Keratinocyte (primary cell): ENCODE measurements at regions not wholly inside any gene's neighbourhood (a gene's known extent, or its start where the extent isn't known, plus 50 kb on each side); places are given as distances from the start of the nearest gene placed in this dataset.

Experiments
- DNase-seq: peaks from one replicate; pipeline ENCODE4 v3.0.0-alpha.2; 2011; ENCODE audit warnings: low read depth, missing footprints, low spot score
- FAIRE-seq: peaks from 2 replicates; lab custom pipeline; 2011; peaks lifted over from hg19 to GRCh38; lab: Jason Lieb, UNC
- H2AFZ ChIP-seq: 2 replicates; pipeline ENCODE4 v1.6.0; 2012; ENCODE audit warnings: low read length, control low read depth, inconsistent platforms; ENCODE audit not compliant: control insufficient read depth
- H3K27ac ChIP-seq: 2 replicates; pipeline ENCODE4 v1.5.1; 2011; ENCODE audit warnings: low read length; ENCODE audit not compliant: control insufficient read depth, insufficient read depth
- H3K27me3 ChIP-seq: 3 replicates; pipeline ENCODE4 v1.6.0; 2011; ENCODE audit warnings: low read length; ENCODE audit not compliant: control insufficient read depth, insufficient read depth; ENCODE audit errors: extremely low read depth
- H3K36me3 ChIP-seq, 2 experiments: 2 replicates in 1 of 2; 3 replicates in 1 of 2; pipeline ENCODE4 v1.5.1; 2011; ENCODE audit warnings: low read length in 2 of 2, mild to moderate bottlenecking in 1 of 2; ENCODE audit not compliant: control insufficient read depth in 2 of 2, insufficient read depth in 2 of 2; ENCODE audit errors: extremely low read depth in 1 of 2
- H3K4me1 ChIP-seq: 3 replicates; pipeline ENCODE4 v1.5.1; 2011; ENCODE audit warnings: low read length; ENCODE audit not compliant: control insufficient read depth, insufficient read depth; ENCODE audit errors: extremely low read depth
- H3K4me2 ChIP-seq: 3 replicates; pipeline ENCODE4 v1.6.0; 2011; ENCODE audit warnings: low read depth, low read length; ENCODE audit not compliant: control insufficient read depth, insufficient read depth; ENCODE audit errors: extremely low read depth
- H3K4me3 ChIP-seq, 3 experiments: fragments of 200-600 bp in 1 of 3; sonication (generic) in 1 of 3; 2 replicates in 2 of 3; 3 replicates in 1 of 3; pipeline ENCODE4 v1.5.1; 2011 to 2016; ENCODE audit warnings: low read length in 3 of 3, mild to moderate bottlenecking in 3 of 3, control low read depth in 2 of 3, inconsistent platforms in 1 of 3, low read depth in 1 of 3, mixed read lengths in 1 of 3, mixed run types in 1 of 3, moderate library complexity in 1 of 3; ENCODE audit not compliant: control insufficient read depth in 2 of 3, insufficient read depth in 2 of 3; ENCODE audit errors: extremely low read depth in 1 of 3
- H3K79me2 ChIP-seq: 2 replicates; pipeline ENCODE4 v1.6.0; 2012; ENCODE audit warnings: low read length; ENCODE audit not compliant: control insufficient read depth, insufficient read depth
- H3K9ac ChIP-seq: 3 replicates; pipeline ENCODE4 v1.6.0; 2011; ENCODE audit warnings: low read length; ENCODE audit not compliant: control insufficient read depth, insufficient read depth; ENCODE audit errors: extremely low read depth
- H3K9me1 ChIP-seq: 3 replicates; pipeline ENCODE4 v1.6.0; 2011; ENCODE audit warnings: low read length; ENCODE audit not compliant: control insufficient read depth, insufficient read depth; ENCODE audit errors: extremely low read depth
- H3K9me3 ChIP-seq: 2 replicates; pipeline ENCODE4 v1.5.1; 2012; ENCODE audit warnings: low read depth, low read length; ENCODE audit not compliant: control insufficient read depth
- H4K20me1 ChIP-seq: 3 replicates; pipeline ENCODE4 v1.6.0; 2011; ENCODE audit warnings: low read length; ENCODE audit not compliant: control insufficient read depth, insufficient read depth; ENCODE audit errors: extremely low read depth
- EZH2 ChIP-seq: IDR thresholded peaks from one replicate; pipeline ENCODE4 v1.6.1; 2012; ENCODE audit warnings: inconsistent platforms, mild to moderate bottlenecking, low read length, moderate library complexity
- dilution Hi-C: fragments of 300-500 bp; cut with MboI; formaldehyde crosslinking; loops from one replicate; pipeline ENCODE4 v1.7.0; 2020; ENCODE audit warnings: low sequenced_read_pairs; ENCODE audit not compliant: extremely low pct_ligation_motif_present
- TF ChIP-seq, protein P1 (sequence below), 3 experiments: IDR thresholded peaks in 1 of 3; conservative IDR thresholded peaks in 1 of 3; optimal IDR thresholded peaks in 1 of 3; 2 replicates in 2 of 3; 3 replicates in 1 of 3; pipeline versions ENCODE3 to v1.5.1; 2011; ENCODE audit warnings: low read length in 3 of 3, mild to moderate bottlenecking in 3 of 3, moderate library complexity in 2 of 3, control low read depth in 1 of 3, inconsistent platforms in 1 of 3; ENCODE audit not compliant: insufficient read depth in 2 of 3; ENCODE audit errors: extremely low read depth in 1 of 3

DNA sequence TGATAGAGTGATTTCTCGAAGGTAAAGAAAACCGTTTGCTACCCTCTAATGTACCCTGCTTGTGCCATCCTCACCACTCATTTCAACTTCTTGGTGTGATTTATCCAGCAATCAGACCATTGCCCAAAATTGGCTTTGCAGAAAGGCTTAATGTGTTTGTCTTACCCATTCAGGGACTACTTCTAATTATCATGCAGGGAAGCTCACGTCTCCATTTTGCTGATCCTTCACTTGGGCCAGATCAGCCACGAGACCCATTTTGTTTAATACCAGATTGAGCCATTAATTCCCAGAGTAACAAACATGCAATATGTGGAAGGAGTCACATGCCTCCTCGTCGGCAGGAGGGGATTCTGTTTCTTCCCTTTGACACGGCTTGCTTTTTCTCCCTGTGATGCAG, 51.1 kb upstream of the CRY1 start:
- no peak for DNase-seq
- H3K9me3 ChIP-seq, result no peaks in the 10 kb centered on the region
- H3K27ac ChIP-seq, result no peak overlapping the region
- no peaks in the 10 kb centered on the region for H3K4me1 ChIP-seq
- no peaks in the 10 kb centered on the region for H3K9me1 ChIP-seq
- no peak for FAIRE-seq
- dilution Hi-C loops, result no loop called here
- H2AFZ ChIP-seq, result no peak overlapping the region
- H3K36me3 ChIP-seq, result no peaks in the 10 kb centered on the region
- no peaks in the 10 kb centered on the region for H4K20me1 ChIP-seq
- H3K79me2 ChIP-seq, result no peaks in the 10 kb centered on the region
- H3K4me3 ChIP-seq, result no peak overlapping the region
- H3K27me3 ChIP-seq, result no peaks in the 10 kb centered on the region
- TF ChIP-seq EZH2, result no peak
- TF ChIP-seq, protein P1, sequence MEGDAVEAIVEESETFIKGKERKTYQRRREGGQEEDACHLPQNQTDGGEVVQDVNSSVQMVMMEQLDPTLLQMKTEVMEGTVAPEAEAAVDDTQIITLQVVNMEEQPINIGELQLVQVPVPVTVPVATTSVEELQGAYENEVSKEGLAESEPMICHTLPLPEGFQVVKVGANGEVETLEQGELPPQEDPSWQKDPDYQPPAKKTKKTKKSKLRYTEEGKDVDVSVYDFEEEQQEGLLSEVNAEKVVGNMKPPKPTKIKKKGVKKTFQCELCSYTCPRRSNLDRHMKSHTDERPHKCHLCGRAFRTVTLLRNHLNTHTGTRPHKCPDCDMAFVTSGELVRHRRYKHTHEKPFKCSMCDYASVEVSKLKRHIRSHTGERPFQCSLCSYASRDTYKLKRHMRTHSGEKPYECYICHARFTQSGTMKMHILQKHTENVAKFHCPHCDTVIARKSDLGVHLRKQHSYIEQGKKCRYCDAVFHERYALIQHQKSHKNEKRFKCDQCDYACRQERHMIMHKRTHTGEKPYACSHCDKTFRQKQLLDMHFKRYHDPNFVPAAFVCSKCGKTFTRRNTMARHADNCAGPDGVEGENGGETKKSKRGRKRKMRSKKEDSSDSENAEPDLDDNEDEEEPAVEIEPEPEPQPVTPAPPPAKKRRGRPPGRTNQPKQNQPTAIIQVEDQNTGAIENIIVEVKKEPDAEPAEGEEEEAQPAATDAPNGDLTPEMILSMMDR (optimal IDR thresholded peaks at IDR 0.05 in 1 of 3, IDR thresholded peaks at IDR 0.05 in 1 of 3, conservative IDR thresholded peaks at IDR 0.05 in 1 of 3; ENCODE audit: extremely low read depth in 1 of 3, insufficient read depth in 2 of 3, low read length in 3 of 3), result no peak
- no peak overlapping the region for H3K4me2 ChIP-seq
- no peak overlapping the region for H3K9ac ChIP-seq

- no peak for FAIRE-seq
- no peak for DNase-seq
- H3K9me3 ChIP-seq, result no peaks in the 10 kb centered on the region
- H4K20me1 ChIP-seq, result no peaks in the 10 kb centered on the region
- TF ChIP-seq, protein P1 (optimal IDR thresholded peaks at IDR 0.05 in 1 of 3, IDR thresholded peaks at IDR 0.05 in 1 of 3, conservative IDR thresholded peaks at IDR 0.05 in 1 of 3; ENCODE audit: extremely low read depth in 1 of 3, insufficient read depth in 2 of 3, low read length in 3 of 3), result no peak
- no peak for TF ChIP-seq EZH2
- no peak overlapping the region for H3K27ac ChIP-seq
- H3K79me2 ChIP-seq, result no peaks in the 10 kb centered on the region
- dilution Hi-C loops, result no loop called here
- no peaks in the 10 kb centered on the region for H3K27me3 ChIP-seq
- H3K9me1 ChIP-seq, result no peaks in the 10 kb centered on the region
- no peak overlapping the region for H3K4me3 ChIP-seq
- H3K4me2 ChIP-seq, result no peak overlapping the region
- H3K36me3 ChIP-seq, result no peaks in the 10 kb centered on the region
- no peak overlapping the region for H3K9ac ChIP-seq
- no peaks in the 10 kb centered on the region for H3K4me1 ChIP-seq
- no peak overlapping the region for H2AFZ ChIP-seq
These were observed 51.6 kb upstream of the CRY1 start for GRCh38 chr12:107144990-107145389.
